Tibial nerve (tissue), 4 donors: ENCODE measurements at regions not wholly inside any gene's neighbourhood (a gene's known extent, or its start where the extent isn't known, plus 50 kb on each side); places are given as distances from the start of the nearest gene placed in this dataset.

Experiments
- EP300 ChIP-seq, 2 donors: sonication (generic); formaldehyde crosslinking; IDR thresholded peaks; one replicate each; pipeline ENCODE4 v1.6.1; 2017; ENCODE audit warnings: antibody characterized with exemption in 2 of 2, mild to moderate bottlenecking in 1 of 2
- TF ChIP-seq, protein P1 (sequence below), 5 experiments: fragments of 200-600 bp in 3 of 5; fragments of 450-650 bp in 2 of 5; sonication (generic) in 3 of 5; IDR thresholded peaks; one replicate each; pipeline ENCODE4 v1.5.1; 2016 to 2019; ENCODE audit warnings: antibody characterized with exemption in 5 of 5, mild to moderate bottlenecking in 3 of 5, moderate library complexity in 2 of 5

DNA sequence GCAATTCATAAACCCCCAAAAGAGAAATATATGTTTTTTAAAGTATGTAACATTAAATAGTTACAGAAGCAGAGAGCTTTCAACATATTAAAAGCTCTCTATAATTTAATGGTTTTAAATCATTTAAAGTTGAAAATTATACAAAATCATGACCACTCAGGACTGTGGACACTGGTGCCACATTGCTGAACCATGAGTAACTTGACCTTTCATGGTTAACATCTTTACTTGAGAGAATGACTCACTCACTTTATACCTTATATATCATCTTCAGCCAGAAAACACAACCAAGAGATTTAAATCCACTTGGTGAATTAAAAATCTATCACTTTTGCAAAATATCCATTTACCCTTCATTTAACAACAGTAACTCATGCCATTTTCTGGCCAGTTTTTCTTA, 584.3 kb upstream of the SMIM31 start:
- no peak for TF ChIP-seq EP300 (IDR thresholded peaks at IDR 0.05)
- TF ChIP-seq, protein P1, sequence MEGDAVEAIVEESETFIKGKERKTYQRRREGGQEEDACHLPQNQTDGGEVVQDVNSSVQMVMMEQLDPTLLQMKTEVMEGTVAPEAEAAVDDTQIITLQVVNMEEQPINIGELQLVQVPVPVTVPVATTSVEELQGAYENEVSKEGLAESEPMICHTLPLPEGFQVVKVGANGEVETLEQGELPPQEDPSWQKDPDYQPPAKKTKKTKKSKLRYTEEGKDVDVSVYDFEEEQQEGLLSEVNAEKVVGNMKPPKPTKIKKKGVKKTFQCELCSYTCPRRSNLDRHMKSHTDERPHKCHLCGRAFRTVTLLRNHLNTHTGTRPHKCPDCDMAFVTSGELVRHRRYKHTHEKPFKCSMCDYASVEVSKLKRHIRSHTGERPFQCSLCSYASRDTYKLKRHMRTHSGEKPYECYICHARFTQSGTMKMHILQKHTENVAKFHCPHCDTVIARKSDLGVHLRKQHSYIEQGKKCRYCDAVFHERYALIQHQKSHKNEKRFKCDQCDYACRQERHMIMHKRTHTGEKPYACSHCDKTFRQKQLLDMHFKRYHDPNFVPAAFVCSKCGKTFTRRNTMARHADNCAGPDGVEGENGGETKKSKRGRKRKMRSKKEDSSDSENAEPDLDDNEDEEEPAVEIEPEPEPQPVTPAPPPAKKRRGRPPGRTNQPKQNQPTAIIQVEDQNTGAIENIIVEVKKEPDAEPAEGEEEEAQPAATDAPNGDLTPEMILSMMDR (IDR thresholded peaks at IDR 0.05), result no peak
